Spleen (tissue), 11 donors: ENCODE measurements at regions not wholly inside any gene's neighbourhood (a gene's known extent, or its start where the extent isn't known, plus 50 kb on each side); places are given as distances from the start of the nearest gene placed in this dataset.

Experiments
- DNase-seq: peaks from one replicate; pipeline ENCODE4 v3.0.0-alpha.2; 2020
- H3K27ac ChIP-seq, 8 donors: fragments of 200-600 bp; sonication (generic) in 7 of 8; 1 replicate in 4 of 8; 2 replicates in 4 of 8; pipeline versions ENCODE4 v1.5.0 to v1.8.0; 2016 to 2021; ENCODE audit warnings: inconsistent platforms in 4 of 8, mild to moderate bottlenecking in 4 of 8, moderate library complexity in 1 of 8
- H3K27me3 ChIP-seq, 7 donors: fragments of 200-600 bp; sonication (generic) in 6 of 7; replicated peaks in 1 of 7; 1 replicate in 4 of 7; 2 replicates in 3 of 7; pipeline versions ENCODE4 v1.5.0 to v1.8.0; 2016 to 2021; ENCODE audit warnings: inconsistent platforms in 3 of 7, mild to moderate bottlenecking in 1 of 7
- H3K36me3 ChIP-seq, 6 donors: fragments of 200-600 bp; sonication (generic) in 5 of 6; 1 replicate in 4 of 6; 2 replicates in 2 of 6; pipeline versions ENCODE4 v1.5.0 to v1.8.0; 2016 to 2021; ENCODE audit warnings: inconsistent platforms in 2 of 6
- H3K4me1 ChIP-seq, 6 donors: fragments of 200-600 bp; sonication (generic) in 5 of 6; 1 replicate in 3 of 6; 2 replicates in 3 of 6; pipeline versions ENCODE4 v1.5.0 to v1.8.0; 2016 to 2021; ENCODE audit warnings: inconsistent platforms in 3 of 6
- H3K4me3 ChIP-seq, 8 donors: fragments of 200-600 bp; sonication (generic) in 7 of 8; 1 replicate in 4 of 8; 2 replicates in 4 of 8; pipeline versions ENCODE4 v1.5.0 to v1.8.0; 2016 to 2021; ENCODE audit warnings: inconsistent platforms in 4 of 8, mild to moderate bottlenecking in 4 of 8, moderate library complexity in 2 of 8
- H3K9me3 ChIP-seq, 8 donors: fragments of 200-600 bp; sonication (generic) in 7 of 8; 1 replicate in 4 of 8; 2 replicates in 4 of 8; pipeline versions ENCODE4 v1.5.0 to v1.8.0; 2016 to 2021; ENCODE audit warnings: inconsistent platforms in 4 of 8
- POLR2A ChIP-seq, 3 donors: fragments of 450-650 bp; IDR thresholded peaks; one replicate each; pipeline ENCODE4 v1.5.1; 2017; ENCODE audit warnings: antibody characterized with exemption in 3 of 3, mild to moderate bottlenecking in 1 of 3
- POLR2AphosphoS5 ChIP-seq, 3 donors: sonication (generic); formaldehyde crosslinking; IDR thresholded peaks; one replicate each; pipeline ENCODE4 v1.5.1; 2017; ENCODE audit warnings: antibody characterized with exemption in 3 of 3
- WGBS, 5 donors: extraction: QIAGEN DNeasy Blood & Tissue Kit in 3 of 5; methylation state at CpG; one replicate each; pipeline versions ENCODE4 v1.1.5 to v1.1.7; 2013 to 2018; 5-methylcytosine and 5-hydroxymethylcytosine counted together
- intact Hi-C: fragments of 100-400 bp; cut with DNase I; formaldehyde crosslinking; loops from one replicate; pipeline ENCODE4 v1.15.0; 2023; ENCODE audit warnings: low total_unique reads
- TF ChIP-seq, protein P1 (sequence below), 11 experiments: fragments of 200-600 bp in 7 of 11; fragments of 450-650 bp in 4 of 11; sonication (generic) in 4 of 11; IDR thresholded peaks in 8 of 11; conservative IDR thresholded peaks in 3 of 11; 1 replicate in 7 of 11; 2 replicates in 4 of 11; pipeline versions ENCODE4 v1.4.0 to v1.8.0; 2016 to 2021; ENCODE audit warnings: antibody characterized with exemption in 11 of 11, inconsistent platforms in 4 of 11, mild to moderate bottlenecking in 1 of 11
- donor health status: healthy with polysubstance abuse.
- donor health status: DM: no; HTN: no; CAD: no; lungs with moderate emphysema.
- donor health status: DM: no; HTN: no; CAD: no.
- donor health status: Bipolar disorder and iron deficiency.
- donor health status: healthy.
- donor health status: DM: no; HTN: no; CAD: no.
- donor health status: DM: yes; HTN: yes; CAD: no.

DNA sequence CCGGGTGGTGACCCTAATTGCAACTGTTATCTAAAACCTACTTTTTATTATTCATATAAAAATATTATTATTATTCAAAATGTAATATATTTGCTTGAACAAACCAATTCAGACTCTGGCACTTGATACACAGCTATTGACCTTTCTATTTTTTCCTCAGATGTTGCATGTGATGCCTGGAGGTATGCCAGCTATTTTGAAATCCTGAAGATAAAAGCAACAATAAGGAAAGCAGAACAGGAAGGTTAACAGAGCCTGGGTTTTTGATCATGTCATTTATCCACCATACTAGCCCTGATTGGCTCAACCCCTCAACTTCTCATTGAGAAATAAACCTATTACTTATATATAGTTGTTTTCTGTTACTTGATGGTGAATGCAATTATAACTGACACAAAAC is 340.9 kb upstream of the KIF2A start:
- Histone ChIP-seq H3K4me3 (no peak overlapping the region), H3K36me3 (no peaks in the 10 kb centered on the region), H3K9me3 (peaks cover 0 to 7% (median 0%) of the 10 kb centered on the region in 8 donors), H3K27me3 (no peaks in the 10 kb centered on the region), H3K27ac (no peak overlapping the region), H3K4me1 (no peaks in the 10 kb centered on the region)
- 86 to 95% (median 88%) methylated on average over 1 of the region's 1 CpG for WGBS, 5 donors
- no peak for DNase-seq
- intact Hi-C loops = no loop called here
- TF ChIP-seq, protein P1, sequence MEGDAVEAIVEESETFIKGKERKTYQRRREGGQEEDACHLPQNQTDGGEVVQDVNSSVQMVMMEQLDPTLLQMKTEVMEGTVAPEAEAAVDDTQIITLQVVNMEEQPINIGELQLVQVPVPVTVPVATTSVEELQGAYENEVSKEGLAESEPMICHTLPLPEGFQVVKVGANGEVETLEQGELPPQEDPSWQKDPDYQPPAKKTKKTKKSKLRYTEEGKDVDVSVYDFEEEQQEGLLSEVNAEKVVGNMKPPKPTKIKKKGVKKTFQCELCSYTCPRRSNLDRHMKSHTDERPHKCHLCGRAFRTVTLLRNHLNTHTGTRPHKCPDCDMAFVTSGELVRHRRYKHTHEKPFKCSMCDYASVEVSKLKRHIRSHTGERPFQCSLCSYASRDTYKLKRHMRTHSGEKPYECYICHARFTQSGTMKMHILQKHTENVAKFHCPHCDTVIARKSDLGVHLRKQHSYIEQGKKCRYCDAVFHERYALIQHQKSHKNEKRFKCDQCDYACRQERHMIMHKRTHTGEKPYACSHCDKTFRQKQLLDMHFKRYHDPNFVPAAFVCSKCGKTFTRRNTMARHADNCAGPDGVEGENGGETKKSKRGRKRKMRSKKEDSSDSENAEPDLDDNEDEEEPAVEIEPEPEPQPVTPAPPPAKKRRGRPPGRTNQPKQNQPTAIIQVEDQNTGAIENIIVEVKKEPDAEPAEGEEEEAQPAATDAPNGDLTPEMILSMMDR (IDR thresholded peaks at IDR 0.05 in 8 of 11, conservative IDR thresholded peaks at IDR 0.05 in 3 of 11) = no peak
- TF ChIP-seq POLR2A (IDR thresholded peaks at IDR 0.05) = no peak
- TF ChIP-seq POLR2AphosphoS5 (IDR thresholded peaks at IDR 0.05) = no peak

DNA sequence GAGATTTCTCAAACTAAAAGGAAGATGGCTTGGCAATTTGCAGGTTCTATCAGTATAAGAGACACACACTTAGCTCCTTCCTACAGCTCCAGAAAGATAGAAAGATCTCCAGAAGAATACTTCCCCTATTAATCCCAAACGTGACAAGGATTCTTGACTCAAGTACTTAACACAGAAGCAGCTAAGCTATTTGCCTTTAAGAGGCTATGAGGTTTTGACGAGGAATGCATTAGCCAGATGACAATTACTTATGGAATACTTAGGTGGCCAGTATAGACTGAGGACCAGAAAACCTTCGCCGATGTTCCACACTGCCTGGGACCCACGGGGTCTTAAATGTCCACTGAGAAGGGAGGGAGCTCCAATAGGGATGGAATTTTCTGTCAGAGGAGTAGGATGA is 340.5 kb upstream of the KIF2A start:
- intact Hi-C loops = no loop called here
- Histone ChIP-seq H3K4me3 (no peak overlapping the region), H3K27ac (no peak overlapping the region), H3K4me1 (no peaks in the 10 kb centered on the region), H3K9me3 (peaks cover 0 to 7% (median 0%) of the 10 kb centered on the region in 8 donors), H3K27me3 (no peaks in the 10 kb centered on the region), H3K36me3 (no peaks in the 10 kb centered on the region)
- DNase-seq = no peak
- WGBS, 5 donors = 63 to 76% (median 71%) methylated on average over 5 of the region's 5 CpGs
- TF ChIP-seq POLR2A (IDR thresholded peaks at IDR 0.05) = no peak
- TF ChIP-seq, protein P1 (IDR thresholded peaks at IDR 0.05 in 8 of 11, conservative IDR thresholded peaks at IDR 0.05 in 3 of 11) = no peak
- no peak for TF ChIP-seq POLR2AphosphoS5 (IDR thresholded peaks at IDR 0.05)

DNA sequence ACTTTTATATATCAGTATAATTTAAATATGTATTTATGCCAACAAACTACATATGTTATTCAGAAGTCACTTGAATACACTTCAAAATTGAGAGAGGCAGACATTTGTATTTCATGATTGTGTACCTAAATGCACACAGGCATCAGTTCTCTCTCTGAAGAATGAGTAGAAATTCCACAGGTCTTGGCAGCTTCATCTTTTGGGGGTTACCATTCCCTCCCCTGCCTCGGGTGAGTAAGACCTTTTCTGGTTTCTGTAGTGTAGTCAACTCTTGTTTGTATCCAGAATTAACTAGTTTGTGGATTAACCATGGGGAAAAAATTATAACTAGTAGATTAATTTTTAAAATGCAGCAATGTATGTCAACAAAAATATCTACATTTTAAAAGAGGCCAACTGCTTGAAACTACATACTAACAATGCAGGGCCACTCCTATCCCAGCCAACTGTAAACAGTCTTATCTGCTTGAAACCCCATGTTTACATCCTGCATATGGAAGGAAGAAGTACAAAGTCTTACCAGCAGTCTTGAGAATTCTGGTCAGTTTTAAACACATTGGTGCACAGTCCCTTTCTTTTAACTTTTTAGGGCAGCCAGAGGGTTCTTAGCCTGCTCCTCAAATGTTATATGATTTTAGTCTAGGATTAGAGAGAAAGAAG is 339.6 kb upstream of the KIF2A start:
- Histone ChIP-seq H3K4me3 (no peak overlapping the region), H3K27me3 (no peaks in the 10 kb centered on the region), H3K4me1 (no peaks in the 10 kb centered on the region), H3K27ac (no peak overlapping the region), H3K36me3 (no peaks in the 10 kb centered on the region), H3K9me3 (peaks cover 0 to 7% (median 0%) of the 10 kb centered on the region in 8 donors)
- intact Hi-C loops = no loop called here
- WGBS, 5 donors = 19 to 47% (median 43%) methylated on average over 1 of the region's 1 CpG
- DNase-seq = no peak
- TF ChIP-seq, protein P1 (IDR thresholded peaks at IDR 0.05 in 8 of 11, conservative IDR thresholded peaks at IDR 0.05 in 3 of 11) = no peak
- TF ChIP-seq POLR2AphosphoS5 (IDR thresholded peaks at IDR 0.05) (no peak), POLR2A (IDR thresholded peaks at IDR 0.05) (no peak)

DNA sequence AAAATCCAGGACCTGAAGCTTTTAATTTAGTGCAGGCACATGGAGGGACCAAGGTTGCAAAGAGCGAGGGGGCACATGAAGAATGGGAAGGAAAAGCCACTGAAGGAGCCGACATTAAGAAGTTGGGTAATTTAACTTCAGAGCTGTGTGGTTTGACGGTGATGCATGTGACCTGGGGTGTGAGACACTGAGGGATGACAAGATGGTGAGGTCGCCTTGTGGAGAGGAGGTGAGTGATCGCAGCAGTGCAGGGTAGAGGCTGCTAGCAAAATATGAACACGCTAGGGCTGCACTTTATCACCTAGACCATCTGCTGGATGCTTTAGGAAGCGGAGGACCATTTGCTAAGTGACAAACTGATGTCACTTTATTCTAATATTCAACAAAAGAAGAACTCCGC is 339.0 kb upstream of the KIF2A start:
- Histone ChIP-seq H3K27ac (no peak overlapping the region), H3K36me3 (no peaks in the 10 kb centered on the region), H3K27me3 (no peaks in the 10 kb centered on the region), H3K9me3 (peaks cover 0 to 1% (median 0%) of the 10 kb centered on the region in 8 donors), H3K4me3 (no peak overlapping the region), H3K4me1 (no peaks in the 10 kb centered on the region)
- no peak for DNase-seq
- TF ChIP-seq POLR2A (IDR thresholded peaks at IDR 0.05) = no peak
- no peak for TF ChIP-seq POLR2AphosphoS5 (IDR thresholded peaks at IDR 0.05)
- TF ChIP-seq, protein P1 (IDR thresholded peaks at IDR 0.05 in 8 of 11, conservative IDR thresholded peaks at IDR 0.05 in 3 of 11) = no peak
- intact Hi-C loops = no loop called here
- WGBS, 5 donors = 61 to 71% (median 64%) methylated on average over 8 of the region's 8 CpGs
